Motor neuron (in vitro differentiated cells): ENCODE measurements at regions not wholly inside any gene's neighbourhood (a gene's known extent, or its start where the extent isn't known, plus 50 kb on each side); places are given as distances from the start of the nearest gene placed in this dataset.
A peak's percentile ranks its signal among the peaks of the same experiment; 100 is the strongest.

Source experiments
- ATAC-seq, 8 experiments: fragments of 200-7000 bp; cut with Tn5 transposase; replicated peaks in 6 of 8; 2 replicates each; pipeline ENCODE4 v1.8.0; 2021; ENCODE audit warnings: mild to moderate bottlenecking in 8 of 8, moderate library complexity in 8 of 8
- H3K27ac ChIP-seq, 2 donors: fragments of 250-450 bp; sonication (Bioruptor Pico); 2 replicates each; pipeline ENCODE4 v1.9.0; 2021; ENCODE audit warnings: antibody characterized with exemption in 2 of 2, mild to moderate bottlenecking in 2 of 2, moderate library complexity in 1 of 2
- H3K4me1 ChIP-seq, 2 donors: fragments of 250-450 bp; sonication (Bioruptor Pico); replicated peaks in 1 of 2; 2 replicates each; pipeline ENCODE4 v1.6.1; 2021; ENCODE audit warnings: antibody characterized with exemption in 2 of 2, mild to moderate bottlenecking in 2 of 2, moderate library complexity in 1 of 2
- H3K4me3 ChIP-seq, 5 donors: fragments of 250-450 bp; sonication (Bioruptor Pico); 2 replicates each; pipeline ENCODE4 v1.9.0; 2021; ENCODE audit warnings: antibody characterized with exemption in 5 of 5, mild to moderate bottlenecking in 5 of 5, moderate library complexity in 4 of 5
- WGBS, 10 experiments: fragments of 450-650 bp; shearing (Covaris generic); methylation state at CpG; one replicate each; pipeline ENCODE4 v1.0.0; 2022; 5-methylcytosine and 5-hydroxymethylcytosine counted together
- in situ Hi-C, 9 experiments: fragments of 400-800 bp; cut with MboI; loops; one replicate each; pipeline ENCODE4 v1.15.0; 2021; ENCODE audit warnings: low sequenced_read_pairs in 9 of 9, low pct_unique_long_range_greater_than_20kb in 2 of 9; ENCODE audit not compliant: unreplicated experiment in 9 of 9

DNA sequence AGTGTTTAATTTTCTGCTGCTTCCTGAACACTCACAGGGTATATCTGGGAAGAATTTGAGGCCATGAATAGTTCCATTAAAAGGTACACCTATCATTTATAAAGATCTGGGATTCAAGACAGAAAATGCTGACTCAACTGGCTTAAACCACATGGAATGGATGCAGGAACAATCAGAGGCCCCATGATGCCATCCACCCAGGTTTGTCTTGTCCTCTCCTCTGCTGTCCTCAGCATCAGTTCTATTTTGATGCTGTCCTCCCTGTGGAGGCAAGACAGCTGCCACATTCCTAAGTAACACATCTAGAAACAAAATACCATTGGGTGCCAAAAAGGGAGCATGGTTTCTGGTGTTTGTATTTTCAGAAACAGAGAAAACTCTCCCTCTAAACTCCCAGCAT, 143.4 kb downstream of the ELOVL4 start:
- no peak overlapping the region for H3K4me3 ChIP-seq
- in situ Hi-C loops = no loop called here
- peaks cover 4 to 5% of the 10 kb centered on the region in 2 donors for H3K4me1 ChIP-seq
- ATAC-seq = no peak
- no peak overlapping the region for H3K27ac ChIP-seq

DNA sequence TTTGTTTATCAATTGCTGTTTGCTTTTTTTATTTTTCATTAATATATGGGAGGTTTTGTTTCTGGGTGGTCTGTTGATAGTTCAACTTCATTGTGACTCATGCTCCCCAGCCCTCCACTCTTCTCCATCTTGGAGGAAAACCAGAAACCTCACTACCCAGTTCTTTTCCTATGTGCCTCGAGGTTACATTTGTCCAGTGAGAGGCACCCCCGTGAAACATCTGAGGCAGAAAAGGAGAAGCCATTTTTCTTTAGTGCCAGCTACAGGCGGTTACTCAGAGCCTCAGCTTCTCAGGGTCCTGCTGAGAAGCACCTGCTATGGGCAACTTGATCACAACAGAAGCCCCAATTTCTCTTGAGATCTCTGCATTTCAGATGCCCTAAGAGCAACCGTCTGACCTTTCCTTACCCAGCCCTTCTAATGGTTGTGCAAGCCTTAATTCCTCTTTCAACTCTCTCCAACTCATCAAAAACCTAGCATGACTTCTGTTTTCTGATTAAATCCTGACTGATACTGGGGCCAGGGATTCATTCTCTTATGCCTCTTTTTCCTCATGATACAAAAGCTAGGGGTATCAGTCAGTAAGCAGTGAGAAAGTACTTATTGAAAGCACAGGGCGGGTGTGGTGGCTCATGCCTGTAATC, 144.6 kb downstream of the ELOVL4 start:
- H3K4me3 ChIP-seq = no peak overlapping the region
- no peak for ATAC-seq
- H3K27ac ChIP-seq = no peak overlapping the region
- in situ Hi-C loops = no loop called here
- WGBS, 10 experiments = 0 to 100% (median 67%) methylated on average over 1 to 5 of the region's 5 CpGs; no CpG with 5 or more reads in 3 of the 10 experiments
- peaks cover 3 to 8% of the 10 kb centered on the region in 2 donors for H3K4me1 ChIP-seq

DNA sequence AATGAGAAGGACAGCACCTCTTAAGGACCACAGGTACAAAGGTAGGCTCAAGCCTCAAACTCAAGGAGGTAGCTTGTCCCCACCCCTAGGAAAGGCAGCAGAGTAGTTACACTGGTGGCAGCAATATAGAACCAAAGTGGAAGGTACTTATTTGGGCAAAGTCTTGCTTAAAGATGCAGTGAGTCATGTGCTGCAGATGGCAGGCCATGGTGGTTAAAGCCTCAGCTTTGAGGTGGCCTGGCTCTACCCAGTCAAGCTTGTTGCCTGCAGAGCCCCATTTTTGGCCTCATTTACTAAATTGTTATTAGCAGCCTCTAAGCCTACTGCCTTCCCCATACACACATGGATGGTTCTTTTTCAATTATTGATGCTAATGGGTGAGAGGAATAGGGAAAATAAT, 146.0 kb downstream of the ELOVL4 start:
- H3K4me3 ChIP-seq = no peak overlapping the region
- ATAC-seq = no peak

DNA sequence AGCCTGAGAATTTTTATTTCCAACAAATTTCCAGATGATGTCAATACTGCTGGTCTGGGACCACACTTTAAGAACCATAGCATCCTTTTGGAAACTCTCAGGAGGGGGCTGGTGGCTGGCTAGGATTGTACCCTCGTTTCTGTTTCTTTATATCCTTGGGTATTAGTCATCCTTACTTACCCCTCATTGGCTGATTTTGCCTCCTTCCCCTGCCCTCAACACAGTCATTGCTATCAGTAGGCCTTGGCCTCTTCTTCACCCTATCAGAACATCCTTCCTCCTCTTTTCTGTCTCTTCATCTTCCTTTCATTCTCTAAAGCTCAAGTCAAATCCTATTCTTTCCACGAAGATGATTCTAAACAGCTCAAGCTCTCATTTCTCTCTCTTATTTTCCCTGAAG, 148.5 kb downstream of the ELOVL4 start:
- H3K4me3 ChIP-seq = no peak overlapping the region
- WGBS, 10 experiments = 0 to 89% (median 44%) methylated on average over 1 to 2 of the region's 2 CpGs; no CpG with 5 or more reads in 2 of the 10 experiments
- peaks cover 14 to 26% of the 10 kb centered on the region in 2 donors for H3K4me1 ChIP-seq
- no peak for ATAC-seq
- H3K27ac ChIP-seq = peak overlapping the region in 1 of 2 donors; percentile 42
- in situ Hi-C loops = no loop called here

More for the DNA sequence above, 146.0 kb downstream of the ELOVL4 start:
- Histone ChIP-seq H3K27ac (no peak overlapping the region), H3K4me1 (peaks cover 9 to 20% of the 10 kb centered on the region in 2 donors)
- in situ Hi-C loops = no loop called here

DNA sequence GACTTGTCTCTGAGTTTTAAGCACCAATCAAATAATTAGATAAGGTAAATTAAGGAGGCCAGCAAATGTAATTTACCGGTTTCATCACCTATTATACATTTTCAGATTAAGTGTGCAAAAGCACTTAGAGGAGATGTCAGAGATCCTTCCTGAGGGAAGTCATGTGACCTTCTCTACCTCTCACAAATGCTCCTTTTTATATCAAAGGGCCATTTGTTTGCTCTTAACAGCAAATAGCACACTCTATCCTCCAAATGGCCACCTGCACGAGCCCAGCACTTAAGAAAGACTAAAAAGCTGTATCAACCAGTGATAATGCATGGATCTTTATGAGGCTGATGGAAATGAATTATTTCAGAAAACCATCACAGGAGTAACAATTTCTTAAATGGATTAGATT, 149.4 kb downstream of the ELOVL4 start:
- Histone ChIP-seq H3K4me1 (peaks cover 14 to 26% of the 10 kb centered on the region in 2 donors), H3K27ac (peak overlapping the region in 1 of 2 donors; percentile 60), H3K4me3 (no peak overlapping the region)
- WGBS, 10 experiments = 18 to 100% (median 89%) methylated on average over 1 to 2 of the region's 2 CpGs; no CpG with 5 or more reads in 1 of the 10 experiments
- peak in 5 of 8 experiments; percentile 47 to 85 (median 64) for ATAC-seq
- in situ Hi-C loops = no loop called here

DNA sequence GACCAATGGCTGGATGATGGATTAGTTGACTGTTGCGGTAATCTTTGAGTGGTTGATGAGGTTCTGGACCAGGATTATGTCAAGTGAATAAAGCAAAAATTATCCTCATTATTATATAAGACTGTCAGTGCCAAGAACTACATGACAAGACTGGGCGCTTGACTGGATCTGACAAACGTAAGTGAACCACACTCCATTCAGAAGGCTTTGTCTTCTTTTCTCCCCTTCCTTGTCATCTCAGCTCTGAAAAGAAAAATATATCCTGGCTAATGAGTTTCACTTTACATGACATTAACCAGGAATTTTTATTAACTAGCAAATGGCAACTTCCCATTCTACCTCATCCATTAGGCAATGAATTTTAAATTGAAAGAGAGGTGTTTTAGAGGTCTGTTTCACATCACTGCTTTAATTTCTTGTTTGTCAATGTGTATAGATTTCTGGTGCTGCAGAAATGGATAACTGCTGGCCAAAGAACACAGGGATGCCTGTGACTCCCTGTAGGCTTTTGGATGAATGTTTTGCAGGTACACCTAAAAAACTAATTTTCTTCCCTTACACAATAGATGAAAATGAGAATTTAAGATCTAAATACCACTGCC, 150.1 kb downstream of the ELOVL4 start:
- H3K4me1 ChIP-seq = peaks cover 14 to 26% of the 10 kb centered on the region in 2 donors
- no peak overlapping the region for H3K4me3 ChIP-seq
- 57 to 100% (median 79%) methylated on average over 1 to 3 of the region's 3 CpGs; no CpG with 5 or more reads in 3 of the 10 experiments for WGBS, 10 experiments
- in situ Hi-C loops = no loop called here
- ATAC-seq = peak in 5 of 8 experiments; percentile 21 to 68 (median 34)
- peak overlapping the region in 1 of 2 donors; percentile 60 for H3K27ac ChIP-seq

DNA sequence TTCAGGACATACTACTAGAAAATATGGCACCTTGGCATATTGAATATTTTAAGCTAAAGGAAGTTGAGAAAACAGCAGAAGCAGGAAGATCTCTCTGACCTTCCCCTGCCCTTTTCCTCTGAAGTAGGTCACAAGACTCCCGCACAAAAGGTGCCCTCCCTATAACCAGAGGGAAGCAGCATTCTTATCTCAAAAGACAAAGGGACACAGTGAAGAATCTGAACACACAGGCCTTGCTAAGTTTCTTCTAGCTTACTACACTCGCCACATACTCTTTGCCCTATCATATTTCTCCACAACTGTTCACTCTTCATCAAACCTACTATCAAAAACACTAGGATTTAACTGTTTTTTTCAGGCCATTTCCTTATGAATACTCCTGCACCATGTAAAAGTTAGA, 151.2 kb downstream of the ELOVL4 start:
- in situ Hi-C loops = no loop called here
- no peak for ATAC-seq
- H3K27ac ChIP-seq = no peak overlapping the region

DNA sequence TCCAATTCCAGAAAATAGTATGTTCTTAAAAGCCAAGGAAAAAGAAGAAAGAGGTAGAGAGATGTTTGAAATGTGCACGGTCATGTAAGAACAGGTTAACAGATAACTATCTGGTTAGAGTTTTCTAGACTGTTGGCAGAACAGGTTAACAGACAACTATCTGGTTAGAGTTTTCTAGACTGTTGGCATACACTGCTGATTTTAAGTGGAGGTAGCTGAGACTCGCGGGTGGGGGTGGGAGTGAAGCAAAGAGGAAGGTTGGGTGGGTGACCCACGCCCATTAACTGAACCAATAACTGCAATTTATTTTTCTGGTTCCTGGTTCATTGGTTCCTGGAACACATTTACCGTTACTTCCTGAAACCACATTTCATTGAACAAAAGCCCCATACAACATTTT, 157.5 kb downstream of the ELOVL4 start:
- Histone ChIP-seq H3K27ac (no peak overlapping the region), H3K4me1 (peaks cover 5 to 17% of the 10 kb centered on the region in 2 donors), H3K4me3 (no peak overlapping the region)
- ATAC-seq = no peak
- 62 to 100% (median 98%) methylated on average over 1 to 5 of the region's 5 CpGs; no CpG with 5 or more reads in 2 of the 10 experiments for WGBS, 10 experiments
- in situ Hi-C loops = no loop called here

More for the DNA sequence above, 151.2 kb downstream of the ELOVL4 start:
- Histone ChIP-seq H3K4me1 (peaks cover 14 to 26% of the 10 kb centered on the region in 2 donors), H3K4me3 (no peak overlapping the region)
- WGBS, 10 experiments = 39 to 100% (median 78%) methylated on average over 1 to 2 of the region's 2 CpGs

DNA sequence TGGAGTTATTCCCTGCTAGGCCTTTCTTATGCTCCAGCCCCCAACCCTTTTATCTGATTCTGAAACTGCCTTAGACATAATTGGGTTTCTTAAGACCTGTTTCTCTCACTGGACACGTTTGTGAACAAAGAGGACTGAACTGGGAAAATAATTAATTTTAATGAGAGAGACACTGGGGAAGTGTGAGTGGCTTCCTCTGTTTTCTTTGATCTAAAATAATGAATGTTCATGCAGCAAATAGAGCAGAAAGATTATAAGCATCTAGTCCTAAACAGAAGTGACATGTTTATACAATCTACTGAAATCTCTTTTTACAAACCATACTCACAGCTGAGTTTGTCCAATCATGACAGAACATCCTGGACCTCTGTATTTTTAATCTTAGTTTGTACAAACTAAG, 157.6 kb downstream of the SH3BGRL2 start:
- no peak for ATAC-seq
- Histone ChIP-seq H3K4me3 (no peak overlapping the region), H3K4me1 (peaks cover 5 to 17% of the 10 kb centered on the region in 2 donors), H3K27ac (no peak overlapping the region)
- 0 to 33% (median 0%) methylated on average over 1 of the region's 1 CpG; no CpG with 5 or more reads in 2 of the 10 experiments for WGBS, 10 experiments
- in situ Hi-C loops = no loop called here

DNA sequence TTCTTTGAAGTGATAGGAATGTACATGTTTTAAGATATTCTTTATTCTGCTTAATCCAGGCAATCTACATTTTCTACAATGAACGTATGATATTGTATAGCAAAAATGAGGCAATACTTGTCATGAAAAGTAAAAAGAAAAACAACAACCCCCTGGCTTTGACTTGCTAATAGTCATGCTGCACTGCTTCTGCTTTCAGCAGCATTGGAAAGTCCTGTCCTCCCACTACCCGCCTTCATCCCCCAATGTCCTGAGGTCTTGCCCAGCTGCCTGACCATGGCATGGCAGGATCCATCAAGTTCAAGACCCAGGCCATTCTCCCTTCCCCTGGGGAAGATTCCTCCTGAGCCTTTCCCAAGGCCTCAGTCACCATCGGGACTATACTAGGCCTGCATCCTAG, 156.5 kb downstream of the SH3BGRL2 start:
- Histone ChIP-seq H3K27ac (no peak overlapping the region), H3K4me3 (no peak overlapping the region), H3K4me1 (peaks cover 5 to 17% of the 10 kb centered on the region in 2 donors)
- 40 to 100% (median 85%) methylated on average over 1 to 3 of the region's 3 CpGs for WGBS, 10 experiments
- no peak for ATAC-seq
- in situ Hi-C loops = no loop called here

DNA sequence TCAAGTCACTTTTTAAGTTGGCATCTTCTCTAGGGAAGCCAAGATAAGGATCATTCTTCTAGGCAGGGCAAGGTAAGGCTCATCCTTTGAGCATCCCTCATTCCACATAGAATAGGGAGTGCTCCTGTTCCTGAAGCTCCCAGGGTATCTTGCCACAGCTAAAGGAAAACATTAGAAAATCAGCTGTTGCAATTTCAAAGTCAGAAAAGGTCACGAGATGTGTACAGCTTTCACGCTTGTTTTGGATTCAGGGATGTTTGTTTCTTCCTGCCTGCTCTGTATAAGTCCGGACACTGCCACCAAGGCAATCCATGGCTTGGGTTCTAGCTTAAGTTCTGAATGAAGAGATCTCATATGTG, 153.2 kb downstream of the SH3BGRL2 start:
- Histone ChIP-seq H3K4me3 (no peak overlapping the region), H3K4me1 (peaks cover 5 to 17% of the 10 kb centered on the region in 2 donors), H3K27ac (no peak overlapping the region)
- ATAC-seq = no peak
- in situ Hi-C loops = no loop called here
- WGBS, 10 experiments = 23 to 100% (median 82%) methylated on average over 1 to 3 of the region's 3 CpGs; no CpG with 5 or more reads in 1 of the 10 experiments

DNA sequence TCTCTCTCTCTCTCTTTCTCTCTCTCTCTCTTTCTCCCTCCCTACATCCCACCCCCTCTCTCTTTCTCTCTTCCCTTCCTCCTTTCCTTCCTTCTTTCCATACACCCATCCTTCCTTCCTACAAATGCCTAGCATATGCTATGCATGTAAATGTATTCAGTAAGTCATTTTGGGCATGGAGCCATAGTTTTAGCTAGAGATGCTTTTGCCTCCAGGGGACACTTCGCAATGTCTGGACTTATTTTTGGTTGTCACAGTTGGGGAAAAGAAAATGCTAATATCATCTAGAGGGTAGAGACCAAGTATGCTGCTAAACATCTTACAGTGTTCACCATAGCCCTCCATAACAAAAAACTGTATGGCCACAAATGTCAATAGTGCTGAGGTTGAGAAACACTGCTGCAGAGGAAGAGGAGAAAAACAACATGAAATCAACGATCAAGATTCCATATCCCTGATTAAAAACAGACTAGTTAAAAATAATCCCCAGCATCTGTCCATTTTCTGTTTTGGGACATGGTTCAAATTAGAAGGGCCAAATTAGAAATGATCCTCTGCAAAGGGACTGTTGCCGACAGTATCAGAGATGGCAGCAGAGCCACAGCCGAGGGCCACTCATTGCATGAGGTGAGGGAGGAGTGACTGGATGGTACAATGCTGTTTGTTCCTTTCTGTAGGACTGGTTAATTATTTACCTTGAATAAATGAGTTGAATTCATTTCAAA, 152.7 kb downstream of the SH3BGRL2 start:
- 0 to 87% (median 71%) methylated on average over 1 to 4 of the region's 4 CpGs; no CpG with 5 or more reads in 1 of the 10 experiments for WGBS, 10 experiments
- Histone ChIP-seq H3K4me3 (no peak overlapping the region), H3K4me1 (peaks cover 5 to 15% of the 10 kb centered on the region in 2 donors), H3K27ac (no peak overlapping the region)
- in situ Hi-C loops = no loop called here
- ATAC-seq = peak in 1 of 8 experiments; percentile 67

DNA sequence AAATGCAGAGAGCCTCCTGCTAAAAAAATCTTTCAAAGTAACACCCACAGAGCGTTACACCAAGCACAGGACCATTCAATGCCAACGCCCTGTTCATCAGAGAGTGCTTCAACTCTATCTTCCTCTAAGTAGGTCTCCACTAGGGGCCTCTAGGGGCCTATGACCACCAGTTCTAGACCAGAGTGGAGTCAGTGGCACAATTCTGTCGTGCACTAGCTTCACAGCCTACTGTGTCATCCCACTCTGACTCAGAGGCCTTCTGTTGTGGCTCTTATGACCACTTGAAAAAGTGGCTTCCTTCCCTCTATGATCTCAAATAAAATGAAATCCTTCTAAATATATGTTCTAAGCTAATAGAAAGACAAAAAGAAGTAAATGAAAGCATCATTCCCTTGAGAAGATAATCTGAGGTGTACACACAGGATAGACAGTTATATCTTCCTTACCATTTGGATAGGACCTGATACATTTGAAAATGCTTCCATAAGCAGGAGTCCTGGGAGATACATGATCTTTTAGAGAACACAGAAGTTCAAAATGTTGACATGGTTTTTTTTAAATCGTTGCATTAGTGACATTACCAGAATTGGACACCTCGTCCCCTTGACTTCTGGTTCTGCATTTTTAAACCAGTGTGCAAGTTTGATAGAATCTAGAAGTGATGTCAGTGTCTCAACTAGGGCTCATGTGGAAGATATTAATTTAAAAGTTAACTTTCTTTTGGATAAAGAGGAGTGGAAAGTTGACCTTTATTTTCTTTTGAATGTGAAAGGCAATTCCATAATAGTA, 151.9 kb downstream of the SH3BGRL2 start:
- H3K27ac ChIP-seq = no peak overlapping the region
- H3K4me3 ChIP-seq = no peak overlapping the region
- H3K4me1 ChIP-seq = peaks cover 4 to 7% of the 10 kb centered on the region in 2 donors
- ATAC-seq = no peak
- WGBS, 10 experiments = 31 to 95% (median 61%) methylated on average over 2 to 5 of the region's 5 CpGs; no CpG with 5 or more reads in 2 of the 10 experiments
- in situ Hi-C loops = no loop called here
